C4-2B (cell line): ENCODE measurements at regions not wholly inside any gene's neighbourhood (a gene's known extent, or its start where the extent isn't known, plus 50 kb on each side); places are given as distances from the start of the nearest gene placed in this dataset.

Source experiments
- ZFX ChIP-seq: fragments of 450-650 bp; IDR thresholded peaks from 2 replicates; pipeline ENCODE4 v1.6.1; 2017
- TF ChIP-seq, protein P1 (sequence below): fragments of 450-650 bp; conservative IDR thresholded peaks from 2 replicates; pipeline ENCODE4 v1.5.1; 2017; ENCODE audit warnings: mild to moderate bottlenecking

DNA sequence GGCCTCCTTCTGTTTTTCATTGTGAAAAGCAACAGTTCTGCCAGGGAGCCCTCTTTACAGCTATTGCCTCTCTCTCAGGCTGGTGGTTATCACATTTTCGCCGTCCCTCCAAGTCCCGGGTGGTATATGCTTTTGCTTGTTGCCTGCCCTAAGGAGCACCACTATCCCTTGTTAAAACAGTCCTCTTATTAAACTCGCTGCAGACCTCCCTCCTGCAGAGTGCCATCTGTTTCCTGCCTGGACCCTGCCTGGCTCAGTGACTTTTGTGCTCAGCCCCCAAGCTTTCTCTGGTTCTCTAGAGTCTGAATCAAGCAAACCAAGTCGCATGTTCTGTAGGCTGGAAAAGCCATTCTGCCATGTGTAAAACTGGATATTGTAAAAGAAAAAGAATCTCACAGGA lies 72.1 kb upstream of the FHL2 start:
- TF ChIP-seq, protein P1, sequence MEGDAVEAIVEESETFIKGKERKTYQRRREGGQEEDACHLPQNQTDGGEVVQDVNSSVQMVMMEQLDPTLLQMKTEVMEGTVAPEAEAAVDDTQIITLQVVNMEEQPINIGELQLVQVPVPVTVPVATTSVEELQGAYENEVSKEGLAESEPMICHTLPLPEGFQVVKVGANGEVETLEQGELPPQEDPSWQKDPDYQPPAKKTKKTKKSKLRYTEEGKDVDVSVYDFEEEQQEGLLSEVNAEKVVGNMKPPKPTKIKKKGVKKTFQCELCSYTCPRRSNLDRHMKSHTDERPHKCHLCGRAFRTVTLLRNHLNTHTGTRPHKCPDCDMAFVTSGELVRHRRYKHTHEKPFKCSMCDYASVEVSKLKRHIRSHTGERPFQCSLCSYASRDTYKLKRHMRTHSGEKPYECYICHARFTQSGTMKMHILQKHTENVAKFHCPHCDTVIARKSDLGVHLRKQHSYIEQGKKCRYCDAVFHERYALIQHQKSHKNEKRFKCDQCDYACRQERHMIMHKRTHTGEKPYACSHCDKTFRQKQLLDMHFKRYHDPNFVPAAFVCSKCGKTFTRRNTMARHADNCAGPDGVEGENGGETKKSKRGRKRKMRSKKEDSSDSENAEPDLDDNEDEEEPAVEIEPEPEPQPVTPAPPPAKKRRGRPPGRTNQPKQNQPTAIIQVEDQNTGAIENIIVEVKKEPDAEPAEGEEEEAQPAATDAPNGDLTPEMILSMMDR = no peak
- TF ChIP-seq ZFX = no peak
